SK-N-SH treated with all-trans-retinoic acid at 6 μM for 48 hours (cell line): ENCODE measurements at regions not wholly inside any gene's neighbourhood (a gene's known extent, or its start where the extent isn't known, plus 50 kb on each side); places are given as distances from the start of the nearest gene placed in this dataset.

ENCODE experiments used
- ATAC-seq: fragments of 200-7000 bp; cut with Tn5 transposase; 3 replicates; pipeline ENCODE4 v1.9.1; 2020; ENCODE audit warnings: mild to moderate bottlenecking, moderate library complexity
- ARNTL ChIP-seq: fragments of 450-650 bp; formaldehyde crosslinking; IDR thresholded peaks from 2 replicates; pipeline ENCODE4 v1.5.0; 2020; ENCODE audit warnings: low read depth, mild to moderate bottlenecking, moderate library complexity, borderline replicate concordance
- BACH2 ChIP-seq: fragments of 250-450 bp; sonication (Bioruptor Pico); IDR thresholded peaks from 2 replicates; pipeline ENCODE4 v1.9.0; 2021; ENCODE audit warnings: mild to moderate bottlenecking, borderline replicate concordance
- CSDC2 ChIP-seq: fragments of 250-450 bp; sonication (Bioruptor Pico); IDR thresholded peaks from 2 replicates; pipeline ENCODE4 v1.5.0; 2020; ENCODE audit warnings: mild to moderate bottlenecking, moderate library complexity
- ESRRG ChIP-seq: fragments of 250-450 bp; sonication (Bioruptor Pico); IDR thresholded peaks from 2 replicates; pipeline ENCODE4 v1.6.1; 2021; ENCODE audit warnings: mild to moderate bottlenecking
- GLIS3 ChIP-seq: fragments of 250-450 bp; sonication (Bioruptor Pico); IDR thresholded peaks from 2 replicates; pipeline ENCODE4 v1.5.0; 2020; ENCODE audit warnings: mild to moderate bottlenecking, moderate library complexity
- ISL1 ChIP-seq: fragments of 250-450 bp; sonication (Bioruptor Pico); IDR thresholded peaks from 2 replicates; pipeline ENCODE4 v2.1.2; 2022; ENCODE audit warnings: mild to moderate bottlenecking, moderate library complexity
- OSR1 ChIP-seq: fragments of 250-450 bp; sonication (Bioruptor Pico); IDR thresholded peaks from 2 replicates; pipeline ENCODE4 v1.8.0; 2022; ENCODE audit warnings: moderate library complexity, mild to moderate bottlenecking, inconsistent platforms
- PPARA ChIP-seq: fragments of 250-450 bp; sonication (Bioruptor Pico); IDR thresholded peaks from 2 replicates; pipeline ENCODE4 v1.5.0; 2020; ENCODE audit warnings: mild to moderate bottlenecking, borderline replicate concordance
- SNAI2 ChIP-seq: fragments of 250-450 bp; sonication (Bioruptor Pico); IDR thresholded peaks from 2 replicates; pipeline ENCODE4 v1.5.0; 2020; ENCODE audit warnings: mild to moderate bottlenecking, moderate library complexity
- TCF4 ChIP-seq: fragments of 250-450 bp; sonication (Bioruptor Pico); IDR thresholded peaks from 2 replicates; pipeline ENCODE4 v1.8.0; 2021; ENCODE audit warnings: mild to moderate bottlenecking, moderate library complexity, borderline replicate concordance
- TOX ChIP-seq: fragments of 250-450 bp; sonication (Bioruptor Pico); IDR thresholded peaks from 2 replicates; pipeline ENCODE4 v1.8.0; 2021; ENCODE audit warnings: mild to moderate bottlenecking, moderate library complexity, borderline replicate concordance
- ZC3H10 ChIP-seq: fragments of 250-450 bp; sonication (Bioruptor Pico); IDR thresholded peaks from 2 replicates; pipeline ENCODE4 v1.5.1; 2021; ENCODE audit warnings: mild to moderate bottlenecking, moderate library complexity
- ZFP3 ChIP-seq: fragments of 250-450 bp; sonication (Bioruptor Pico); IDR thresholded peaks from 2 replicates; pipeline ENCODE4 v1.5.0; 2020; ENCODE audit warnings: mild to moderate bottlenecking, moderate library complexity
- ZFP30 ChIP-seq: fragments of 450-650 bp; formaldehyde crosslinking; IDR thresholded peaks from 2 replicates; pipeline ENCODE4 v1.5.0; 2022; ENCODE audit warnings: mild to moderate bottlenecking, moderate library complexity
- ZNF565 ChIP-seq: fragments of 450-650 bp; formaldehyde crosslinking; conservative IDR thresholded peaks from 2 replicates; pipeline ENCODE4 v1.5.0; 2020; ENCODE audit warnings: low read depth, mild to moderate bottlenecking, moderate library complexity
- ZNF70 ChIP-seq: fragments of 450-650 bp; formaldehyde crosslinking; IDR thresholded peaks from 2 replicates; pipeline ENCODE4 v1.5.0; 2020; ENCODE audit warnings: mild to moderate bottlenecking, moderate library complexity
- ZNF8 ChIP-seq: fragments of 450-650 bp; formaldehyde crosslinking; IDR thresholded peaks from 2 replicates; pipeline ENCODE4 v1.5.0; 2020; ENCODE audit warnings: mild to moderate bottlenecking, moderate library complexity
- TF ChIP-seq, protein P1 (sequence below): fragments of 250-450 bp; sonication (Bioruptor Pico); IDR thresholded peaks from 2 replicates; pipeline ENCODE4 v1.8.0; 2021; ENCODE audit warnings: low read depth, mild to moderate bottlenecking, moderate library complexity, borderline replicate concordance
- TF ChIP-seq, protein P2 (sequence below): fragments of 250-450 bp; sonication (Bioruptor Pico); IDR thresholded peaks from 2 replicates; pipeline ENCODE4 v1.5.1; 2021; ENCODE audit warnings: mild to moderate bottlenecking, moderate library complexity
- TF ChIP-seq, protein P3 (sequence below): fragments of 250-450 bp; sonication (Bioruptor Pico); IDR thresholded peaks from 2 replicates; pipeline ENCODE4 v1.5.0; 2020; ENCODE audit warnings: mild to moderate bottlenecking, moderate library complexity
- TF ChIP-seq, protein P4 (sequence below): fragments of 250-450 bp; sonication (Bioruptor Pico); IDR thresholded peaks from 2 replicates; pipeline ENCODE4 v1.5.1; 2020; ENCODE audit warnings: low read depth, mild to moderate bottlenecking, moderate library complexity
- TF ChIP-seq, protein P5 (sequence below): fragments of 250-450 bp; sonication (Bioruptor Pico); IDR thresholded peaks from 2 replicates; pipeline ENCODE4 v1.8.0; 2020; ENCODE audit warnings: mild to moderate bottlenecking, moderate library complexity, borderline replicate concordance

DNA sequence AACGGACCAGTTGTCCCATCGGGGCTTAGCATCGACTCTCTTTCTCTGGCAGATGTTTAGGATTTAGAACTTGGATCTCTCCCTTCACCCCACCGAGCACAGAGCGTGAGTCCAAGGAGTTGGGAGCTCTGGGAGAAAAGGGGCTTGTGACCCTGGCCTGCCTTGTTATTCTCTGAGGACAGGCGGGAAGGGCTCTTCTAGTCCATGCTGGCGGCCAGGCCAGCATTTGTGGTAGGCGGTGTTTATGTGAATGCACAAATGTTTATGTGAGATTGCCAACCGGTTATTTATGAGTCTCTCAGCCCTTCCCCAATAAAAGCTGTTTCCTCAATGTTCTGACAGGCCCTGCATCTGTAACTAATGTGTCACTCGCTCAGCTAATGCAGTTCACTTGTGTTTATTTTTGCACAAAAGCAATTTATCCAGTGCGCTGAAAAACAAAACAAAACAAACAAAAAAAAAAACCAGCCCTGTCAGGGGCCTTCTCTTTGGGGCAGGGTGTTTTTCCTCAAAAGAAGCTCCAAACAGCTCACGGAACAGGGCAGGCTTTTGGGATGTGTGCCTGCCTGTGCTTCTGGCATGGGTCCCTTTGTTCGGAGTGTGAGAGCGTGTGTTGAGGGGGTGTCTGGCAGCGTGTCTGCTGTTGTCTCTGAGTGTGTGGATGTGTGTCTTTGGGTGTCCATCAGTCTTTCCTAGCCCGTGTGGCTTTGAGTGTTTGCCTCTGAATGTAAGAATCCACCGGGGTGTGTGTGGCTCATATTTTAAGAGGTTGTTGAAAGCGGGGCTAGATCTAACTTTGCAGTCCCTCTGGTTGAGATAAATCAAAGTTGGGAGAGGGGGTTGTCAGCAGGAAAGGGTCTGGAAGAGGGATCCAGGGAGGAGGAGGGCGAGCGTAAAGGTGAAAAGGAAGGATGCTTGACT lies 52.8 kb upstream of the HAAO start (continued):
- TF ChIP-seq CSDC2 (CRISPR knock-in tag) = no peak

DNA sequence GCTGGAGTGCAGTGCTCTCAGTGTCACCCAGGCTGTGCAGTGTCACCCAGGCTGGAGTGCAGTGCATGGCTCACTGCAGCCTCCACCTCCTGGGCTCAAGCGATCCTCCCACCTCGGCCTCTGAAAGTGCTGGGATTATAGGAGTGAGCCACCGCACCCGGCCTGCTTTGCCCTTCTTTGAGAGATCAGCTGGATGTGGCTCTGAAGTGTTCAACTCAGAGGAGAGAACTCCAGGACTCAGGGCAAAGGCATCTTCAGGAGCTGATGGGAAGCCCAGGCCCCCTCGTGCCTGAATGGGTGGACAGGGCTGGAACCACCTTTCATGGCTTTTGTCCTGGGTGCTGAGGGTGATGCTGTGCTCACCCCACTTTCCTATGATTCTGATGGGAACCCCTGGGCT lies 52.0 kb upstream of the HAAO start:
- ATAC-seq = no peak
- TF ChIP-seq ZNF70 (CRISPR knock-in tag) (no peak), CSDC2 (CRISPR knock-in tag) (no peak), ARNTL (CRISPR knock-in tag) (no peak), ZNF565 (CRISPR knock-in tag) (no peak), ESRRG (CRISPR knock-in tag) (no peak), ISL1 (CRISPR knock-in tag) (no peak), ZFP30 (CRISPR knock-in tag) (no peak), SNAI2 (CRISPR knock-in tag) (no peak), ZNF8 (CRISPR knock-in tag) (no peak), ZFP3 (CRISPR knock-in tag) (no peak), ZC3H10 (CRISPR knock-in tag) (no peak), GLIS3 (CRISPR knock-in tag) (no peak)
- TF ChIP-seq, protein P1, sequence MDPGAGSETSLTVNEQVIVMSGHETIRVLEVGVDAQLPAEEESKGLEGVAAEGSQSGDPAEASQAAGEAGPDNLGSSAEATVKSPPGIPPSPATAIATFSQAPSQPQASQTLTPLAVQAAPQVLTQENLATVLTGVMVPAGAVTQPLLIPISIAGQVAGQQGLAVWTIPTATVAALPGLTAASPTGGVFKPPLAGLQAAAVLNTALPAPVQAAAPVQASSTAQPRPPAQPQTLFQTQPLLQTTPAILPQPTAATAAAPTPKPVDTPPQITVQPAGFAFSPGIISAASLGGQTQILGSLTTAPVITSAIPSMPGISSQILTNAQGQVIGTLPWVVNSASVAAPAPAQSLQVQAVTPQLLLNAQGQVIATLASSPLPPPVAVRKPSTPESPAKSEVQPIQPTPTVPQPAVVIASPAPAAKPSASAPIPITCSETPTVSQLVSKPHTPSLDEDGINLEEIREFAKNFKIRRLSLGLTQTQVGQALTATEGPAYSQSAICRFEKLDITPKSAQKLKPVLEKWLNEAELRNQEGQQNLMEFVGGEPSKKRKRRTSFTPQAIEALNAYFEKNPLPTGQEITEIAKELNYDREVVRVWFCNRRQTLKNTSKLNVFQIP = no peak
- TF ChIP-seq, protein P2, sequence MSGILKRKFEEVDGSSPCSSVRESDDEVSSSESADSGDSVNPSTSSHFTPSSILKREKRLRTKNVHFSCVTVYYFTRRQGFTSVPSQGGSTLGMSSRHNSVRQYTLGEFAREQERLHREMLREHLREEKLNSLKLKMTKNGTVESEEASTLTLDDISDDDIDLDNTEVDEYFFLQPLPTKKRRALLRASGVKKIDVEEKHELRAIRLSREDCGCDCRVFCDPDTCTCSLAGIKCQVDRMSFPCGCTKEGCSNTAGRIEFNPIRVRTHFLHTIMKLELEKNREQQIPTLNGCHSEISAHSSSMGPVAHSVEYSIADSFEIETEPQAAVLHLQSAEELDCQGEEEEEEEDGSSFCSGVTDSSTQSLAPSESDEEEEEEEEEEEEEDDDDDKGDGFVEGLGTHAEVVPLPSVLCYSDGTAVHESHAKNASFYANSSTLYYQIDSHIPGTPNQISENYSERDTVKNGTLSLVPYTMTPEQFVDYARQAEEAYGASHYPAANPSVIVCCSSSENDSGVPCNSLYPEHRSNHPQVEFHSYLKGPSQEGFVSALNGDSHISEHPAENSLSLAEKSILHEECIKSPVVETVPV (CRISPR knock-in tag) = no peak
- TF ChIP-seq, protein P3, sequence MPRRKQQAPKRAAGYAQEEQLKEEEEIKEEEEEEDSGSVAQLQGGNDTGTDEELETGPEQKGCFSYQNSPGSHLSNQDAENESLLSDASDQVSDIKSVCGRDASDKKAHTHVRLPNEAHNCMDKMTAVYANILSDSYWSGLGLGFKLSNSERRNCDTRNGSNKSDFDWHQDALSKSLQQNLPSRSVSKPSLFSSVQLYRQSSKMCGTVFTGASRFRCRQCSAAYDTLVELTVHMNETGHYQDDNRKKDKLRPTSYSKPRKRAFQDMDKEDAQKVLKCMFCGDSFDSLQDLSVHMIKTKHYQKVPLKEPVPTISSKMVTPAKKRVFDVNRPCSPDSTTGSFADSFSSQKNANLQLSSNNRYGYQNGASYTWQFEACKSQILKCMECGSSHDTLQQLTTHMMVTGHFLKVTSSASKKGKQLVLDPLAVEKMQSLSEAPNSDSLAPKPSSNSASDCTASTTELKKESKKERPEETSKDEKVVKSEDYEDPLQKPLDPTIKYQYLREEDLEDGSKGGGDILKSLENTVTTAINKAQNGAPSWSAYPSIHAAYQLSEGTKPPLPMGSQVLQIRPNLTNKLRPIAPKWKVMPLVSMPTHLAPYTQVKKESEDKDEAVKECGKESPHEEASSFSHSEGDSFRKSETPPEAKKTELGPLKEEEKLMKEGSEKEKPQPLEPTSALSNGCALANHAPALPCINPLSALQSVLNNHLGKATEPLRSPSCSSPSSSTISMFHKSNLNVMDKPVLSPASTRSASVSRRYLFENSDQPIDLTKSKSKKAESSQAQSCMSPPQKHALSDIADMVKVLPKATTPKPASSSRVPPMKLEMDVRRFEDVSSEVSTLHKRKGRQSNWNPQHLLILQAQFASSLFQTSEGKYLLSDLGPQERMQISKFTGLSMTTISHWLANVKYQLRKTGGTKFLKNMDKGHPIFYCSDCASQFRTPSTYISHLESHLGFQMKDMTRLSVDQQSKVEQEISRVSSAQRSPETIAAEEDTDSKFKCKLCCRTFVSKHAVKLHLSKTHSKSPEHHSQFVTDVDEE (CRISPR knock-in tag) = no peak

DNA sequence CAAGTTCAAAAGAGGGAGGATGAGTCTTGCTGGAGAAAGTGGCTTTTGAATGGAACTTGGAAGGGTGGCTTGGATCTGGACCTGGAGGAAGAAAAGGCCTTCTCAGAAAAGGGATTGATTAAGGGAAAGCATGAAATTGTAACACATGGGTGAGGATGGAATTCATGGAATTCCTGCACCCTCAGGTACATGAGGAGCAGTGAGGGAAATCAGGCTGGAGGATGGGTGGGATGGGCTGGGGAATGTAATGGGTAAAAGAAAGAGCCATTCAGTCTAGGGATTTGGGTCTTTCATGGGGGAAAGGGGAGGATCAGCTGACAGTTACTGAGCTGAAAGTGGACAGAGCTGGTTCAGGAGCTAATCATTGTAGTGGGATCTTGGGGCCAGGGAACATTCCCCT lies 51.2 kb upstream of the HAAO start:
- ATAC-seq = no peak
- TF ChIP-seq ZNF8 (CRISPR knock-in tag) (no peak), ZFP3 (CRISPR knock-in tag) (no peak), CSDC2 (CRISPR knock-in tag) (no peak), SNAI2 (CRISPR knock-in tag) (no peak), ZNF70 (CRISPR knock-in tag) (no peak), TOX (no peak), OSR1 (CRISPR knock-in tag) (no peak), TCF4 (no peak), GLIS3 (CRISPR knock-in tag) (no peak), PPARA (no peak), BACH2 (CRISPR knock-in tag) (no peak)
- TF ChIP-seq, protein P4, sequence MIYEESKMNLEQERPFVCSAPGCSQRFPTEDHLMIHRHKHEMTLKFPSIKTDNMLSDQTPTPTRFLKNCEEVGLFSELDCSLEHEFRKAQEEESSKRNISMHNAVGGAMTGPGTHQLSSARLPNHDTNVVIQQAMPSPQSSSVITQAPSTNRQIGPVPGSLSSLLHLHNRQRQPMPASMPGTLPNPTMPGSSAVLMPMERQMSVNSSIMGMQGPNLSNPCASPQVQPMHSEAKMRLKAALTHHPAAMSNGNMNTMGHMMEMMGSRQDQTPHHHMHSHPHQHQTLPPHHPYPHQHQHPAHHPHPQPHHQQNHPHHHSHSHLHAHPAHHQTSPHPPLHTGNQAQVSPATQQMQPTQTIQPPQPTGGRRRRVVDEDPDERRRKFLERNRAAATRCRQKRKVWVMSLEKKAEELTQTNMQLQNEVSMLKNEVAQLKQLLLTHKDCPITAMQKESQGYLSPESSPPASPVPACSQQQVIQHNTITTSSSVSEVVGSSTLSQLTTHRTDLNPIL = no peak
- TF ChIP-seq, protein P2 (CRISPR knock-in tag) = no peak
- TF ChIP-seq, protein P5, sequence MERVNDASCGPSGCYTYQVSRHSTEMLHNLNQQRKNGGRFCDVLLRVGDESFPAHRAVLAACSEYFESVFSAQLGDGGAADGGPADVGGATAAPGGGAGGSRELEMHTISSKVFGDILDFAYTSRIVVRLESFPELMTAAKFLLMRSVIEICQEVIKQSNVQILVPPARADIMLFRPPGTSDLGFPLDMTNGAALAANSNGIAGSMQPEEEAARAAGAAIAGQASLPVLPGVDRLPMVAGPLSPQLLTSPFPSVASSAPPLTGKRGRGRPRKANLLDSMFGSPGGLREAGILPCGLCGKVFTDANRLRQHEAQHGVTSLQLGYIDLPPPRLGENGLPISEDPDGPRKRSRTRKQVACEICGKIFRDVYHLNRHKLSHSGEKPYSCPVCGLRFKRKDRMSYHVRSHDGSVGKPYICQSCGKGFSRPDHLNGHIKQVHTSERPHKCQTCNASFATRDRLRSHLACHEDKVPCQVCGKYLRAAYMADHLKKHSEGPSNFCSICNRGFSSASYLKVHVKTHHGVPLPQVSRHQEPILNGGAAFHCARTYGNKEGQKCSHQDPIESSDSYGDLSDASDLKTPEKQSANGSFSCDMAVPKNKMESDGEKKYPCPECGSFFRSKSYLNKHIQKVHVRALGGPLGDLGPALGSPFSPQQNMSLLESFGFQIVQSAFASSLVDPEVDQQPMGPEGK (CRISPR knock-in tag) = no peak
- TF ChIP-seq, protein P3 (CRISPR knock-in tag) = no peak
